ENCODE measurements at regions not wholly inside any gene's neighbourhood (a gene's known extent, or its start where the extent isn't known, plus 50 kb on each side); places are given as distances from the start of the nearest gene placed in this dataset.

DNA sequence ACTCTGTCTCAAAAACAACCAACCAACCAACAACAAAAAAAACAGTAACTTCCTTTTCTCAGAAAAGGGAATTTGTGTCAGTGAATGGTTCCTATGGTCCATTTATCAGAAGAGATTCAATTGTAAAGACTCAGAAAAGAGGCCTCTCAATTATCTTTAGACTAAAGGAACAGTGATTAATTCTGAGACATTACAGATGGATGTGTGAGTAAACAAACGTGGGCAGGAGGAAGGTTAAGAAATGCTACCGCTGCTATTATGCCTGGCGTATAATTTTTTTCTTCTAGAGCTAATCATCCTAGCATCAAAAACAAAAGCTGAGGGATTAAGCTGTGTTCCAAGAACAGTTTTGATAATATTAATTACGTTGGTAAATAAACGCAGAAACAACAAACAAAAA, 52.9 kb upstream of the JMY start:
- TF ChIP-seq, protein P1, sequence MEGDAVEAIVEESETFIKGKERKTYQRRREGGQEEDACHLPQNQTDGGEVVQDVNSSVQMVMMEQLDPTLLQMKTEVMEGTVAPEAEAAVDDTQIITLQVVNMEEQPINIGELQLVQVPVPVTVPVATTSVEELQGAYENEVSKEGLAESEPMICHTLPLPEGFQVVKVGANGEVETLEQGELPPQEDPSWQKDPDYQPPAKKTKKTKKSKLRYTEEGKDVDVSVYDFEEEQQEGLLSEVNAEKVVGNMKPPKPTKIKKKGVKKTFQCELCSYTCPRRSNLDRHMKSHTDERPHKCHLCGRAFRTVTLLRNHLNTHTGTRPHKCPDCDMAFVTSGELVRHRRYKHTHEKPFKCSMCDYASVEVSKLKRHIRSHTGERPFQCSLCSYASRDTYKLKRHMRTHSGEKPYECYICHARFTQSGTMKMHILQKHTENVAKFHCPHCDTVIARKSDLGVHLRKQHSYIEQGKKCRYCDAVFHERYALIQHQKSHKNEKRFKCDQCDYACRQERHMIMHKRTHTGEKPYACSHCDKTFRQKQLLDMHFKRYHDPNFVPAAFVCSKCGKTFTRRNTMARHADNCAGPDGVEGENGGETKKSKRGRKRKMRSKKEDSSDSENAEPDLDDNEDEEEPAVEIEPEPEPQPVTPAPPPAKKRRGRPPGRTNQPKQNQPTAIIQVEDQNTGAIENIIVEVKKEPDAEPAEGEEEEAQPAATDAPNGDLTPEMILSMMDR (conservative IDR thresholded peaks at IDR 0.05; ENCODE audit: low read depth in 2 of 2), result no peak
- TF ChIP-seq CREB1 (CRISPR knock-in tag; IDR thresholded peaks at IDR 0.05; ENCODE audit: low read depth) (no peak), EZH2 (IDR thresholded peaks at IDR 0.05; ENCODE audit: low read depth, unreplicated experiment) (no peak), EZH2phosphoT487 (IDR thresholded peaks at IDR 0.05; ENCODE audit: unreplicated experiment) (no peak), ZNF114 (CRISPR knock-in tag; IDR thresholded peaks at IDR 0.05) (no peak), POLR2AphosphoS5 (IDR thresholded peaks at IDR 0.05; ENCODE audit: low read depth) (no peak), JUNB (IDR thresholded peaks at IDR 0.05; ENCODE audit: unreplicated experiment) (no peak)
- TF ChIP-seq, protein P2, sequence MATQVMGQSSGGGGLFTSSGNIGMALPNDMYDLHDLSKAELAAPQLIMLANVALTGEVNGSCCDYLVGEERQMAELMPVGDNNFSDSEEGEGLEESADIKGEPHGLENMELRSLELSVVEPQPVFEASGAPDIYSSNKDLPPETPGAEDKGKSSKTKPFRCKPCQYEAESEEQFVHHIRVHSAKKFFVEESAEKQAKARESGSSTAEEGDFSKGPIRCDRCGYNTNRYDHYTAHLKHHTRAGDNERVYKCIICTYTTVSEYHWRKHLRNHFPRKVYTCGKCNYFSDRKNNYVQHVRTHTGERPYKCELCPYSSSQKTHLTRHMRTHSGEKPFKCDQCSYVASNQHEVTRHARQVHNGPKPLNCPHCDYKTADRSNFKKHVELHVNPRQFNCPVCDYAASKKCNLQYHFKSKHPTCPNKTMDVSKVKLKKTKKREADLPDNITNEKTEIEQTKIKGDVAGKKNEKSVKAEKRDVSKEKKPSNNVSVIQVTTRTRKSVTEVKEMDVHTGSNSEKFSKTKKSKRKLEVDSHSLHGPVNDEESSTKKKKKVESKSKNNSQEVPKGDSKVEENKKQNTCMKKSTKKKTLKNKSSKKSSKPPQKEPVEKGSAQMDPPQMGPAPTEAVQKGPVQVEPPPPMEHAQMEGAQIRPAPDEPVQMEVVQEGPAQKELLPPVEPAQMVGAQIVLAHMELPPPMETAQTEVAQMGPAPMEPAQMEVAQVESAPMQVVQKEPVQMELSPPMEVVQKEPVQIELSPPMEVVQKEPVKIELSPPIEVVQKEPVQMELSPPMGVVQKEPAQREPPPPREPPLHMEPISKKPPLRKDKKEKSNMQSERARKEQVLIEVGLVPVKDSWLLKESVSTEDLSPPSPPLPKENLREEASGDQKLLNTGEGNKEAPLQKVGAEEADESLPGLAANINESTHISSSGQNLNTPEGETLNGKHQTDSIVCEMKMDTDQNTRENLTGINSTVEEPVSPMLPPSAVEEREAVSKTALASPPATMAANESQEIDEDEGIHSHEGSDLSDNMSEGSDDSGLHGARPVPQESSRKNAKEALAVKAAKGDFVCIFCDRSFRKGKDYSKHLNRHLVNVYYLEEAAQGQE (IDR thresholded peaks at IDR 0.05; ENCODE audit: unreplicated experiment), result no peak
